Neural progenitor cell (in vitro differentiated cells): ENCODE measurements at regions not wholly inside any gene's neighbourhood (a gene's known extent, or its start where the extent isn't known, plus 50 kb on each side); places are given as distances from the start of the nearest gene placed in this dataset.

Experiments
- DNase-seq: peaks from one replicate; pipeline ENCODE4 v3.0.0-alpha.2; 2016; ENCODE audit warnings: low spot score
- H2AFZ ChIP-seq: fragments of 200-600 bp; sonication (generic); replicated peaks from 2 replicates; pipeline ENCODE4 v1.6.1; 2016; ENCODE audit warnings: antibody characterized with exemption
- H3F3A ChIP-seq: fragments of 200-600 bp; sonication (generic); 2 replicates; pipeline ENCODE4 v1.6.1; 2016; ENCODE audit warnings: antibody characterized with exemption, low read depth
- H3K27ac ChIP-seq: fragments of 200-600 bp; sonication (generic); 2 replicates; pipeline ENCODE4 v1.5.1; 2016; ENCODE audit warnings: mild to moderate bottlenecking
- H3K27me3 ChIP-seq: fragments of 200-600 bp; sonication (generic); 2 replicates; pipeline ENCODE4 v1.6.1; 2016; ENCODE audit warnings: mild to moderate bottlenecking, moderate library complexity
- H3K36me3 ChIP-seq: fragments of 200-600 bp; sonication (generic); 2 replicates; pipeline ENCODE4 v1.5.1; 2016
- H3K4me1 ChIP-seq: fragments of 200-600 bp; sonication (generic); 2 replicates; pipeline ENCODE4 v1.6.1; 2016; ENCODE audit warnings: mixed run types
- H3K4me2 ChIP-seq: fragments of 200-600 bp; sonication (generic); 2 replicates; pipeline ENCODE4 v1.6.1; 2016
- H3K4me3 ChIP-seq: fragments of 200-600 bp; sonication (generic); 2 replicates; pipeline ENCODE4 v1.5.1; 2016
- H3K79me2 ChIP-seq: fragments of 200-600 bp; sonication (generic); 2 replicates; pipeline ENCODE4 v1.6.1; 2016; ENCODE audit warnings: low read depth
- H3K9ac ChIP-seq: fragments of 200-600 bp; sonication (generic); 2 replicates; pipeline ENCODE4 v1.6.1; 2016
- H3K9me3 ChIP-seq: fragments of 200-600 bp; sonication (generic); 2 replicates; pipeline ENCODE4 v1.5.1; 2016; ENCODE audit warnings: low read depth
- H4K20me1 ChIP-seq: fragments of 200-600 bp; sonication (generic); 2 replicates; pipeline ENCODE4 v1.6.1; 2016; ENCODE audit warnings: low read depth
- H3K27ac Mint-ChIP-seq: 3 replicates; pipeline ENCODE4 v1.8.0; 2021; ENCODE audit warnings: mixed read lengths
- H3K27me3 Mint-ChIP-seq: 2 replicates; pipeline ENCODE4 v1.8.0; 2022; ENCODE audit warnings: low read depth, mild to moderate bottlenecking, inconsistent platforms, moderate library complexity, mixed read lengths; ENCODE audit not compliant: insufficient read depth
- H3K36me3 Mint-ChIP-seq: 3 replicates; pipeline ENCODE4 v1.8.0; 2021; ENCODE audit warnings: mixed read lengths
- H3K4me1 Mint-ChIP-seq: 3 replicates; pipeline ENCODE4 v1.8.0; 2021; ENCODE audit warnings: mixed read lengths
- H3K4me3 Mint-ChIP-seq: 3 replicates; pipeline ENCODE4 v1.8.0; 2021; ENCODE audit warnings: mild to moderate bottlenecking, moderate library complexity, mixed read lengths
- H3K9me3 Mint-ChIP-seq: 3 replicates; pipeline ENCODE4 v1.8.0; 2020; ENCODE audit warnings: mixed read lengths
- EZH2 ChIP-seq: fragments of 200-600 bp; sonication (generic); IDR thresholded peaks from 2 replicates; pipeline ENCODE4 v1.6.1; 2017; ENCODE audit warnings: antibody characterized with exemption, mild to moderate bottlenecking, moderate library complexity
- EZH2phosphoT487 ChIP-seq: fragments of 200-600 bp; sonication (generic); IDR thresholded peaks from 2 replicates; pipeline ENCODE4 v1.6.1; 2017; ENCODE audit warnings: antibody characterized with exemption
- TF ChIP-seq, protein P1 (sequence below): fragments of 200-600 bp; sonication (generic); IDR thresholded peaks from 2 replicates; pipeline ENCODE4 v1.5.1; 2017; ENCODE audit warnings: antibody characterized with exemption, mild to moderate bottlenecking

DNA sequence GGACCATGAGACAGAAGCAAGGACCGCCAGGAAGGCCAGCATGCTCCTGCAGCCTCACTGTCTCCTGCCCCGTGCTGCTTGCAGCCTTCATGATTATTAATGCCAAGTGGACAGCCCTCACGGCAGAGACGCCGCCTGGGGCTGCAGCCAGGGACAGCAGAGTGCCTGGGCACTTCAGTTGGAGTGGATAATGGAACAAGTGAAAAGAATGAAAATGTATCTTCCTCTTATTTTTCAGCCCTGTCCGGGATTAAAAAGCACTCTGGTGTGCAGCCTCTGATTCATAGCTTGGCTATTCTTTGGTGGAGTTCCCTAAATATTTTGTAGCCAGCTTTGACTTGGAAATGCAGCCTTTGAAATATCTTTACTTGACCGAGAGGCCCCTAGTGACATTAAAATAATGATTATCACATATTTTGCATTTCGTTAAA lies 1404.2 kb downstream of the BRD1 start:
- Histone ChIP-seq H3K27me3 (no peaks in the 10 kb centered on the region), H3K27ac (no peak overlapping the region), H3K36me3 (no peaks in the 10 kb centered on the region), H3K4me2 (no peak overlapping the region), H3K4me3 (no peak overlapping the region), H3K79me2 (no peaks in the 10 kb centered on the region), H3F3A (no peaks in the 10 kb centered on the region), H3K4me1 (peaks cover 9% of the 10 kb centered on the region), H4K20me1 (no peaks in the 10 kb centered on the region), H2AFZ (no peak overlapping the region), H3K9ac (no peak overlapping the region), H3K9me3 (no peaks in the 10 kb centered on the region)
- Mint-ChIP-seq H3K4me3 (no peak overlapping the region), H3K27ac (no peak overlapping the region), H3K36me3 (no peaks in the 10 kb centered on the region), H3K4me1 (peaks cover 26% of the 10 kb centered on the region), H3K27me3 (peaks cover 17% of the 10 kb centered on the region), H3K9me3 (no peaks in the 10 kb centered on the region)
- no peak for DNase-seq
- TF ChIP-seq, protein P1, sequence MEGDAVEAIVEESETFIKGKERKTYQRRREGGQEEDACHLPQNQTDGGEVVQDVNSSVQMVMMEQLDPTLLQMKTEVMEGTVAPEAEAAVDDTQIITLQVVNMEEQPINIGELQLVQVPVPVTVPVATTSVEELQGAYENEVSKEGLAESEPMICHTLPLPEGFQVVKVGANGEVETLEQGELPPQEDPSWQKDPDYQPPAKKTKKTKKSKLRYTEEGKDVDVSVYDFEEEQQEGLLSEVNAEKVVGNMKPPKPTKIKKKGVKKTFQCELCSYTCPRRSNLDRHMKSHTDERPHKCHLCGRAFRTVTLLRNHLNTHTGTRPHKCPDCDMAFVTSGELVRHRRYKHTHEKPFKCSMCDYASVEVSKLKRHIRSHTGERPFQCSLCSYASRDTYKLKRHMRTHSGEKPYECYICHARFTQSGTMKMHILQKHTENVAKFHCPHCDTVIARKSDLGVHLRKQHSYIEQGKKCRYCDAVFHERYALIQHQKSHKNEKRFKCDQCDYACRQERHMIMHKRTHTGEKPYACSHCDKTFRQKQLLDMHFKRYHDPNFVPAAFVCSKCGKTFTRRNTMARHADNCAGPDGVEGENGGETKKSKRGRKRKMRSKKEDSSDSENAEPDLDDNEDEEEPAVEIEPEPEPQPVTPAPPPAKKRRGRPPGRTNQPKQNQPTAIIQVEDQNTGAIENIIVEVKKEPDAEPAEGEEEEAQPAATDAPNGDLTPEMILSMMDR: no peak
- TF ChIP-seq EZH2 (no peak), EZH2phosphoT487 (no peak)

DNA sequence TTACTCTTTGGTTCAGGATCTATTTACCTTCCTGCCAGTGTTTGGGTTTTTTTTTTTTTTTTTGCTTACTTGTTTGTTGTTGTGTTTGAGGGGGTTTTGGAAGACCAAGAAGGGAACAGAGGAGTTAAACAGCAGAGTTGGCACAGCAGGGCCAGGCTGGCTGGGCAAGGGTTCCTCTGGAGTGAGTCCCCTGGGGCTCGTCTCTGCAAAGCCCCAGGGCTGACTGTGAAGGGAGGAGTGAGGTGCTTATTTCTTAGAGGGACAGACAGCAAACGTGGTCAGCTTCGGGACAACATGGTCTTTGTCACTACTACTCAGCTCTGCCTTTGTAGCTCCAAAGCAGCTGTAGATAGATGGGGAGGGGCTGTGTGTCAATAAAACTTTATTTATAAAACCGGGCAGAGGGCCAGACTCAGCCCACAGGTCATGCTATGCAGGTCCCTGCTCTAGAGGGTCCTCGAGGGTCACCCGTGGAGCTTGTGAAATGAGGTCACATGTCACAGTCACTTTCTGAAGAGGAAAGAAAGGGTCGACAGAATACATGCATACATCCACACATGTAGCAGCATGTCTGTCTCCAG lies 1404.7 kb downstream of the BRD1 start:
- peaks cover 9% of the 10 kb centered on the region for H3K4me1 ChIP-seq
- H3K27me3 ChIP-seq: no peaks in the 10 kb centered on the region
- Mint-ChIP-seq H3K36me3 (no peaks in the 10 kb centered on the region), H3K4me1 (peaks cover 22% of the 10 kb centered on the region), H3K27me3 (peaks cover 16% of the 10 kb centered on the region), H3K9me3 (no peaks in the 10 kb centered on the region), H3K27ac (no peak overlapping the region), H3K4me3 (no peak overlapping the region)
- no peak overlapping the region for H3K4me2 ChIP-seq
- H3K9me3 ChIP-seq: no peaks in the 10 kb centered on the region
- no peak overlapping the region for H2AFZ ChIP-seq
- H3K27ac ChIP-seq: no peak overlapping the region
- no peaks in the 10 kb centered on the region for H3F3A ChIP-seq
- TF ChIP-seq EZH2phosphoT487: no peak
- H3K9ac ChIP-seq: no peak overlapping the region
- H3K36me3 ChIP-seq: no peaks in the 10 kb centered on the region
- H3K79me2 ChIP-seq: no peaks in the 10 kb centered on the region
- no peak overlapping the region for H3K4me3 ChIP-seq
- no peaks in the 10 kb centered on the region for H4K20me1 ChIP-seq
- DNase-seq: no peak

DNA sequence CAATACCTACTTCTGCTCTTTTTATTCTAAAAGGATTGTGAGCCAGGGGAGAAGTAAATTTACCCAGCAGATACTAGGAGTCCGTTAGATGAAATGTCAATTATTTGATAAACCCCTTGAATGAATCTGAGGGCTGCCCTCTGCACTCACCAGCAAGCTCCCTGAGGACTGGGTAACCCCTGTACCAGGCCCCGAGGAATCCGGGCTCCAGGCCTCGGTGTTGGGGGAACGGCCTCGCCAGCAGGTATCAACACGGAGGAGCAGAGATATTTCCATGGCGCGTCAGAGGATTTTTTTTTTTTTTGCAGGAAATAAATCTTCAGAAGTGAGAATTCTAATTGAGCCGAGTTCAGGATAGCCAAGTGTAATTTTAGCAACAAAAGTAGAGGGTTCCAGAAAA lies 1408.8 kb downstream of the BRD1 start:
- TF ChIP-seq EZH2: no peak
- TF ChIP-seq, protein P1: no peak
- TF ChIP-seq EZH2phosphoT487: no peak
- Mint-ChIP-seq H3K36me3 (no peaks in the 10 kb centered on the region), H3K4me3 (no peak overlapping the region), H3K9me3 (no peaks in the 10 kb centered on the region), H3K4me1 (peaks cover 19% of the 10 kb centered on the region), H3K27me3 (peaks cover 10% of the 10 kb centered on the region), H3K27ac (no peak overlapping the region)
- Histone ChIP-seq H3K4me3 (no peak overlapping the region), H2AFZ (no peak overlapping the region), H3K79me2 (no peaks in the 10 kb centered on the region), H3K27ac (no peak overlapping the region), H3F3A (no peaks in the 10 kb centered on the region), H3K4me1 (peaks cover 5% of the 10 kb centered on the region), H3K9me3 (no peaks in the 10 kb centered on the region), H3K27me3 (no peaks in the 10 kb centered on the region), H3K9ac (no peak overlapping the region), H3K36me3 (no peaks in the 10 kb centered on the region), H4K20me1 (no peaks in the 10 kb centered on the region), H3K4me2 (no peak overlapping the region)
- no peak for DNase-seq

DNA sequence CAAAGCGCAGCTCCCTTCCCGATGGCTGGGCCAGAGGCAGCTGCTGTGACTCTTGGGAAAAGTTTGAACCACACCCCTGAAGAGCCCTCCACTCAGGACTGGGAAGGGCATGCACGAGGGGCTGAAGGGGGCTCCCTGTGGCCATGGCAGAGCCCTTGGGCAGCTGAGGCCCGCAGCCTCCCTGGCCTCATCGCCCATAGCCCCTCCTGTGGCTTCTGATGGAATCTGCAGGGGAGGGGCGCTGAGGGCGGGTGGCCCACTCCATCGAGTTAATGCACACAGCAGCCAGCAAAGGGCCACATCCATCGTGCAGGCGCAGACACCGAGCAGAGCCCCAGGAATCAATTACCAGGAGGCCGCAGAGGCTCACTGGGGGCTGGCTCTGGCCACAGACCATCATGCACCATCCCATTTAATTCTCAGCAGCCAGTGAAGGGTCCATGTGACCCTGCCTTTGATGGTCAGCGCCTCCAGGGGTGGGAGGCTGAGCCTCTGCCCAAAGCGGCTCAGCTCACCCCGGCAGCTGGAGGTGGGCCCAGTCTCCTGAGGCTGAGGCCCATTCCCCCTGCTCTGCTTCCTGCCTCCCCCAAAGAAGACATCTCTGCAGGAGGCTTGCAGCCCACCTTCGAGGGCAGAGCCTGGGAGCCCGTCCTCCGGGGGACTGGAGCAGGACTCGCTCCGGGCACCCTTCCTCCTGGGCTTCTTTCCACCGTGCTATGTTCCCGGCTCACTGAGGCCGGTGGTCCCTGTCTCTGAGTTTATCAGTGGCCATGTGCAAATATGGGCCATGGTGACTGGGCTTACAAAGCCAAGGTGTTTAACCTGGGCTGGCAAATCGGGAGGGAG lies 1410.2 kb downstream of the BRD1 start:
- no peak overlapping the region for H3K4me3 ChIP-seq

More for the DNA sequence above, 1410.2 kb downstream of the BRD1 start:
- Histone ChIP-seq H3F3A (no peaks in the 10 kb centered on the region), H3K4me2 (no peak overlapping the region), H3K27me3 (no peaks in the 10 kb centered on the region), H2AFZ (no peak overlapping the region), H3K9me3 (no peaks in the 10 kb centered on the region), H3K9ac (no peak overlapping the region), H4K20me1 (no peaks in the 10 kb centered on the region), H3K36me3 (no peaks in the 10 kb centered on the region), H3K4me1 (peaks cover 5% of the 10 kb centered on the region), H3K27ac (no peak overlapping the region), H3K79me2 (no peaks in the 10 kb centered on the region)
- Mint-ChIP-seq H3K9me3 (no peaks in the 10 kb centered on the region), H3K27me3 (peaks cover 8% of the 10 kb centered on the region), H3K4me3 (no peak overlapping the region), H3K4me1 (peaks cover 10% of the 10 kb centered on the region), H3K36me3 (no peaks in the 10 kb centered on the region), H3K27ac (no peak overlapping the region)
- DNase-seq: no peak
- TF ChIP-seq EZH2phosphoT487: no peak
- TF ChIP-seq, protein P1: no peak
